Peyer's patch (tissue), 4 donors: ENCODE measurements at regions not wholly inside any gene's neighbourhood (a gene's known extent, or its start where the extent isn't known, plus 50 kb on each side); places are given as distances from the start of the nearest gene placed in this dataset.

Experiments
- CTCF ChIP-seq, 6 experiments: fragments of 450-650 bp in 4 of 6; fragments of 200-600 bp in 2 of 6; sonication (generic) in 1 of 6; IDR thresholded peaks; one replicate each; pipeline ENCODE4 v1.5.1; 2017 to 2019; ENCODE audit warnings: antibody characterized with exemption in 6 of 6, mild to moderate bottlenecking in 3 of 6, moderate library complexity in 1 of 6
- POLR2A ChIP-seq, 2 donors: fragments of 450-650 bp; IDR thresholded peaks; one replicate each; pipeline ENCODE4 v1.5.1; 2017; ENCODE audit warnings: antibody characterized with exemption in 2 of 2, mild to moderate bottlenecking in 2 of 2, moderate library complexity in 2 of 2

GRCh38 chr6:104596091-104596490, 263.6 kb downstream of the HACE1 start:
- no peak for TF ChIP-seq CTCF (IDR thresholded peaks at IDR 0.05)
- no peak for TF ChIP-seq POLR2A (IDR thresholded peaks at IDR 0.05)
